DMS79 treated with DMSO at 0.1 percent for 48 hours (cell line): ENCODE measurements at regions not wholly inside any gene's neighbourhood (a gene's known extent, or its start where the extent isn't known, plus 50 kb on each side); places are given as distances from the start of the nearest gene placed in this dataset.

ENCODE experiments used
- DNase-seq: peaks from one replicate; lab custom pipeline; 2025; lab: John Stamatoyannopoulos, UW

GRCh38 chr7:115883629-115884028 lies 146.9 kb downstream of the TFEC start:
- DNase-seq: no peak

- DNase-seq: no peak
Measured at GRCh38 chr7:115881476-115881875, 149.1 kb downstream of the TFEC start.

GRCh38 chr7:115879171-115879570 lies 151.4 kb downstream of the TFEC start:
- no peak for DNase-seq

GRCh38 chr7:115869801-115870200 lies 160.8 kb downstream of the TFEC start:
- no peak for DNase-seq

GRCh38 chr7:115869190-115869589 lies 161.4 kb downstream of the TFEC start:
- DNase-seq: no peak

- no peak for DNase-seq
Measured at GRCh38 chr7:115868369-115868768, 162.2 kb downstream of the TFEC start.

- no peak for DNase-seq
Measured at GRCh38 chr7:115864082-115864481, 166.5 kb downstream of the TFEC start.

- no peak for DNase-seq
Measured at GRCh38 chr7:115851291-115851690, 179.3 kb downstream of the TFEC start.

GRCh38 chr7:115850774-115851173 lies 179.8 kb downstream of the TFEC start:
- DNase-seq: no peak

GRCh38 chr7:115844857-115845256 lies 185.7 kb downstream of the TFEC start:
- DNase-seq: no peak

- no peak for DNase-seq
Measured at GRCh38 chr7:115840702-115841101, 189.9 kb downstream of the TFEC start.

GRCh38 chr7:115838829-115839228 lies 191.7 kb downstream of the TFEC start:
- no peak for DNase-seq

GRCh38 chr7:115831371-115831770 lies 199.2 kb downstream of the TFEC start:
- no peak for DNase-seq

- DNase-seq: no peak
Measured at GRCh38 chr7:115827305-115828045, 203.1 kb downstream of the TFEC start.

- DNase-seq: no peak
Measured at GRCh38 chr7:115825456-115826115, 205.0 kb downstream of the TFEC start.

GRCh38 chr7:115822801-115823200 lies 207.8 kb downstream of the TFEC start:
- no peak for DNase-seq

- no peak for DNase-seq
Measured at GRCh38 chr7:115822380-115822779, 208.2 kb downstream of the TFEC start.

GRCh38 chr7:115816318-115816974 lies 214.1 kb downstream of the TFEC start:
- no peak for DNase-seq

- DNase-seq: no peak
Measured at GRCh38 chr7:115812794-115813193, 217.8 kb downstream of the TFEC start.

GRCh38 chr7:115805458-115805857 lies 225.1 kb downstream of the TFEC start:
- no peak for DNase-seq

GRCh38 chr7:115802415-115802814 lies 228.1 kb downstream of the TFEC start:
- no peak for DNase-seq

- DNase-seq: no peak
Measured at GRCh38 chr7:115799430-115799829, 231.1 kb downstream of the TFEC start.
